Glomerular visceral epithelial cell (primary cell): ENCODE measurements at regions not wholly inside any gene's neighbourhood (a gene's known extent, or its start where the extent isn't known, plus 50 kb on each side); places are given as distances from the start of the nearest gene placed in this dataset.

Experiments
- DNase-seq: peaks from one replicate; pipeline ENCODE4 v3.0.0-alpha.2; 2016; ENCODE audit errors: extremely low spot score

GRCh38 chr9:86893811-86894490 lies 53.4 kb downstream of the GAS1 start:
- no peak for DNase-seq

DNA sequence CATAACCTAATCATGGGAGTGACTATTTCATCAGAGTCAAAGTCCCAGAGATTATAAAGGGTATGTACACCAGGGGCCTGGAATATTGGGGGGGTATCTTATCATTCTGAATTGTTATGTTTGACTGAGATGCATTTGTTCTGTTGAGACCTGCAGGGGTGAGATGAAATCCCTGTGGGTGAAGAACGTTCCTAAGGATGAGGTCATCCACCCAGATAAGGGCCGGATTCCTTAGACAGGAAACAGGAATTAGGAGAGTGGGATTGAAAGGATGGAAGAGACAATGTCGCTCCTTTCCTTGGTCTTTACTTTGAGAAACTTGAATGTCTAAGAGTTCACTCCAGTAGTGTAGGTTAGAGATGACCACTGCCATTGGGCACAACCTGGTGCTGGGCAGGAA lies 54.7 kb downstream of the GAS1 start:
- no peak for DNase-seq

GRCh38 chr9:86891886-86892437 lies 55.3 kb downstream of the GAS1 start:
- DNase-seq: no peak

DNA sequence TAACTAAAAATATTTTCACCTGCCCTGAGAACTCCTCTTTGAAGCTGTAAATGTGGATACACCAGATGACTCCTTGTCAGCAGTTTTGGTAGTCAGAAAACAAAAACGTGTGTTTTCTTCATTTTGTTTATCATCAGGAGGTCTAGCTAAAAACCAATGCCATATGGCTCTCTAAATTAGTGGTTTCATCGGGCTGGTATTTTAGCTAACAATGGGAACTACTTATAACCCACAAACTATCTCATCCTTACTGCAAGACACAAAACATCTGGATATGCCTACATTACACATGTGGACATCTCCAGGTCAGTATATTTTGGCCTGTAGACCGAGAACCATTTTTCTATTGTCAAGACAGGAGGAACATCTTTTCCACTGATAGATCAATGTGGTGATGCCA lies 56.2 kb downstream of the GAS1 start:
- no peak for DNase-seq

DNA sequence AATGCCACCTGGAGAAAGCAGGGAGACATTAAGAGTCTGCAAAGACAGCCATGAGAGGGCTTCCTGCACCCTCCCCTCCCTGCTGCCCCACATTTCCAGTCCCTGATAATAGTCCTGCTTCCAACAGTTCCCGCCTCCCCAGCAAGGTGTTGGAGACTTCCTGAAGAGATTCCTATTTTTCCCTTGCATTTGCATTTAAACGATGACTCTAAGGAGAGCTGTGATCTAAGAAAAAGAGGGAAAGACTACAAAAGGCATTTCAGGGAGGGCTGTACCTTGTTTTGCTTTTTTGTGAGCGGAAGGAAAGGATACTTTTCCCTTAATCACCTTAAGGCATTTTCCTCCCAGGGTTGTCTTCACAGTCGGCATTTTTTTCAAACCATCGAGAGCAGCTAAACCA lies 62.1 kb downstream of the GAS1 start:
- no peak for DNase-seq

DNA sequence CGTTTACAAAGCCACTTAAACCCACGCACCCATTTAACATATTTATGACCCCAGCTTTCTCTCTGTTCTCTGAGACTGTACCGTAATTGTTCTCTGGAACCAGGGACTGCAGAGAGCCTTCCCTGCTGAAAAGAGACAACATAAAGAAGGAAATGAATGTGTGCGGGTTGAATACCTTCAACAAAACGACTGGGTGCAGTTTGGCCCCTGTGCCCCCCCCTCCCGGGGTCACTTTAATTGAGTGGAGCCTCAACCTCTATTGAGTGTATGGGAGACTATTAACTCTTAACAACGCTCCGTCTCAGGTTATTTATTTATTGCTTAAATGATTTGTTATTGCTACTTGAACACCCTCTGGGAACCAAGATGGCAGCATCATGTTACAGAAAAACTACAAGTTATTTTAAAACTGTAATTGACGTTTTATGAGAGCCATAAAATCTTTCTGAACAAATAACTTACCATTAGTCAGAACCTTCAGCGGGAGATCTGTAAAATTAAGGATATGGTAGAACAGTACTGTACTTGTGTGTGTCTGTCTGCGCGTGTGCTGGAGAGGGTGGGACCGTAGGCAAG lies 70.6 kb downstream of the GAS1 start:
- no peak for DNase-seq

GRCh38 chr9:86868616-86869015 lies 78.7 kb downstream of the GAS1 start:
- no peak for DNase-seq

GRCh38 chr9:86867804-86868313 lies 79.4 kb downstream of the GAS1 start:
- peak; percentile 10 for DNase-seq

DNA sequence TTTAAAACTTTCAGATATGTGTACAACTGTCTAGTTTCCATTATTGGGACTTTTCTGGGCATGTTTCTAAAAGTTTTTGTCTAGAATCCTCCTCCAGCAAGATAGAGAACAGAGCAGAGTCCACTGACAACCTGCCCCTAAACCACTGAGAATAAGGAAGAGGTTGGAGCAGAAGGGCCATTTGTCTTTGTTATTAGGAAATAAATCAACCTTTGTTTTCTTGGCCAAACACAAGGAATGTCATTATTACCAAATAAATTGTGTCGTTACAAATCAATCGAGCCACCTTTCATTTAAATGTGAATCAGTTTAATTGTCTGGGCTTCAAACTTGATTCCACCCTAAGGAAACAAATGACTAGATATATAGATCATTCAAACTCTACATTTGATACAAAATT lies 81.4 kb downstream of the GAS1 start:
- no peak for DNase-seq

- DNase-seq: no peak
These were observed 87.3 kb downstream of the GAS1 start for GRCh38 chr9:86860006-86860405.

- DNase-seq: no peak
These were observed 88.2 kb downstream of the GAS1 start for GRCh38 chr9:86859056-86859455.

DNA sequence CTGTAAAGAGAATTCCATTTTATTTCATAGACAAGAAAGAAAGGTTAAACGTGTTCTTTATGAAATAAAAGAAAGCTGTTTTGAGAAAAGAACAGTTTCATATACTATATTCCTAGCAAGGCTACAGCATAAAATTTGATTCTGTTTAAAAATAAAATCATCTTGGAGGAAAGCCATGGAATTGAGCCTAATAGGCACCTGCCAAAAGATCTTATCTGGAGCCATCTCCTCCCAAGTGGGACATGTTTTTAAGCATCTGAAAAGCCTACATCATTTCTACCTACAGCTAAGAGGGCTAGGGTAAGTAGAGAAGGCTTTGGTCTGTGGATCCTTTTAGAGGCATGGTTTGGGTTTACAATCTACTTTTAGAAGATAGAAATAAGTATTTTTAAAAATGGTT lies 89.3 kb downstream of the GAS1 start:
- no peak for DNase-seq

GRCh38 chr9:86856259-86856658 lies 91.0 kb downstream of the GAS1 start:
- DNase-seq: no peak

- peak; percentile 21 for DNase-seq
These were observed 92.3 kb downstream of the GAS1 start for GRCh38 chr9:86854898-86855523.

DNA sequence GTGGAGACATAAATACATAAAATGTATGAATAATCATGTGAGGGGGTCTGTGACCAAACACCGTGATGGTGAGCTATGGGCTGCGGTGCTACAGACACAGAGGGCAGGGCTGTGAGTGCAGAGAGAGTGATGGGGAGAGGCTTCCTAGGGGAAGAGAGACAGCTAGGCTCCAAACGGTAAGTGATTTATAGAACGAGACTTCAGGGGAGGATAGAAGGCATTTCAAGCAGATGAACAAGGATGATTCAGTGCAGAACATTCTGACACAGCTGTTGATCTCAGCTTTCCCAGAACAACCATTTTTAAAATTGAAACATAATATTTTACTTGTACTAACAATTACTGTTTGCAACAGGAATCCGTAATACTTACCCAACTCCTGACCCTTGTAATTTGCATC lies 100.7 kb downstream of the GAS1 start:
- no peak for DNase-seq

DNA sequence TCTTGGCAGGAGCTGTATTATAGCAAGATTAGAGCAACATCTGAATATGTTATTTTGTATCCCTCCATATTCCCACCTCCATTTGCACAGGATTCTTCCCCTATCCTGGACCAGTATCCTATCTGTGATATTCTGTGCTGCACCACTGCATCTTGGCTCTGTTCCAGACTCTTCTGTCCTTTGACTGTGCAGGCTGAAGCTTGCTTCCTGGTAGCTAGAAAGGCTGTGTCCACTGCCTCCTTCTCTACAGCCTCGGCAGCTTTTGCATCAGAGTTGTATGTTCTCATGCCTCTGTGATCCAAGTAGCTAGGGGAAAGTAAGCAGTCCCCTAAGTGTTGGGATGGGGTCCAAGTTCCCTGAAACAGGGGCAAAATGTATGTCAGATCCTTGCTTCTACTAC lies 104.1 kb downstream of the GAS1 start:
- peak; percentile 9 for DNase-seq

DNA sequence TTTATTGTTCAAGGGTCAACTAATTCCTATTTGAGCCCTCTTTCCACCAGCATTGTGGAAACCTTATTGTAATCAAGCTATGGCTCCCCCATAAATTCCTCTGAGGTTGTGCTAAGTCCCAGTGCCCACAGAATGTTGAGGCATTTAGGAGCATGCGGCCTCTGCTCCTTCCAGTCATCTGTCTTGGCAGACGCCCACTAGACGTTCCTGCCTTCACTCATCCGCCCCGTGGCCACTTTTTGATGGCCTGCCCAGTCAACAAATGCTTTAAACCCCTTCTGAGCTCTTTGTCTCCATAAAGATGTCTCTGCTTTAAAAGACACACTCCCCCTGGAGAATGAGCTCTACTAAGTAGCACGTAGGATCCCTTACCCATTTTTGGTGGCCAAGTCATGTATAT lies 104.7 kb downstream of the GAS1 start:
- DNase-seq: no peak

GRCh38 chr9:86839522-86839921 lies 107.8 kb downstream of the GAS1 start:
- no peak for DNase-seq

DNA sequence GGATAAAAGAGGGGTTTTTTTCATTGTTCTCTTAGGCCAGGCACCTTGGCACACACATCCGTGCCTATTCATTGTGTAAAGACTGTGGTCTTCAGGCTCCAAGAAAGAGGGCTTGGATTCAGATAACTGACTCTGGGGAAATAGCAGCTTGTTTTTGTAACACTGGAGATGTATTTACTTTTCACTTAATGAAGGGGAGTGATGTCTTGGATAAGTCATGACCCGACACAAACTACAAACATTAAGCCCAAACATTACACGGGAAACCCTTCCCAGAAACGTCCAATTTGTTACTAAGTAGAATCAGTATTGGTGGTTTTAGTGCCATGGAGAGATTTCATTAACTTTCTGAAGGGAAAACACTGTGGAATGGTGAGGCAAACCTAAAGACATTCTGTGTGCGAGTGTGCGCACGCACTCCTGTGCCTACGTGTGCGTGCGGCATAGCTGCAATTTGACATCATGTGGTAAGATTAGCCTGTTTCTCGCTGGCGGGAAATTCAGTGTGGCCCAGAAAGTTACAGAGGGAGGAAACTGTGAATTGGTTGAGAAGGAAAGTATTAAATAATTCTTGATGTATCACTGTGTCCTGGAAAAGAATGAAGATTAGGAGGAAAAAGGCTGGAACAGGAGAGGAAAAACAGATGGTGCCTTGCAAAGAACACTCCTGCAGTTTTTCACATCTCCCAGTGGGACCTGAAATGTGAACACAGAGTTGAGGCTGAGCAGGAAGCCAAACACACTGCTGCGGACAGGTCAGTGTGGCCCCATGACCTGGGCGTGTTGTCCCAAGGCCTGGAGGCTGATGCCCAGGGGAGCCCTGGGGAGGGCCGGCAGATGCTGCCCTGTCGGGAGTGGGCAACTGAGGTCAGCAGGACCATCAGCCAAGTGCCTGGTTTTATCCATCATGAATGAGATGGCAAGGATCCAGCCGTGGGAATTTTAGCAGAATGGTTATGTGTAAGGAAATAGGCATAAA lies 108.5 kb downstream of the GAS1 start:
- no peak for DNase-seq

DNA sequence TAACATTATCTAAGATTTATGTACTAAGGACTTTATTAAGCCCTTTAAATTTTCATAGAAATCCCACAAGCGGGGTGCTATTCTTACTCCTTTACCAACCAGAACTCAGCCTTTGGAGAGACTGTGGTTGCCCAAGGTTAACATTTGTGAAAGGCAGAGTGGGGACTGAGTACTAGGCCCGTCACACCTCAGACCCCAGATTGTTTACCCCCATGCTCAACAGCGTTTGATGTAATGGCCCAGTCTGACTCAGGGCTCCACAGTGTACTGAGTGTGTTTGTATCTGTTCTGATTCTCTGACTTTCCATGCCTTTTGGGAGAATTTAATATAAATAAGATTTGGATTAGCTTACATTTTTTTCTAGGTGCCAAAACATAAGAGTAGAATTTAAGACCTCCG lies 110.0 kb downstream of the GAS1 start:
- no peak for DNase-seq

DNA sequence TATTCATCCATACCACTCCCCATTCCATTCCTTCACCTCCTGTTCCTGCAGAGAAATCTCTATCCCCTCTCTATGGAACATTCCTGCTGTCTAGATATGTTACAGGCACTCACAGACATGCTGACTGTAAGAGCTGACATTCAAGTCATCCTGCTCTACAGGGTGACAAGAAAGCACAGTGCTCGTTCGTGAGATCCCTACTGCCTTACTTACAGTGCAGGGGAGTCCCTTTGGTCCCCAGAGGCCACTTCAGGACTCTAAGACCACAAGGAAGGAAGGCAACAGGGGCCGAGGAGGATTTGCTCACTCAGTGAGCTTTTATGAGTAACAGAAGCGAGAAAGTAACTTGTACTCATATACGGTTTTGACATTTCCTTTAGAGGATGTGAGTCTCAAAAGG lies 110.5 kb downstream of the GAS1 start:
- no peak for DNase-seq

GRCh38 chr9:86836266-86836665 lies 111.0 kb downstream of the GAS1 start:
- no peak for DNase-seq
